Activated T-cell treated with anti-CD3 and anti-CD28 coated beads for 48 hours (primary cell): ENCODE measurements at regions not wholly inside any gene's neighbourhood (a gene's known extent, or its start where the extent isn't known, plus 50 kb on each side); places are given as distances from the start of the nearest gene placed in this dataset.

Source experiments
- DNase-seq: peaks from one replicate; pipeline ENCODE4 v3.0.0-alpha.2; 2020; ENCODE audit warnings: low read depth

- no peak for DNase-seq
These were observed 193.0 kb downstream of the URB2 start for GRCh38 chr1:229819091-229819490.

GRCh38 chr1:229822026-229822425 is 196.0 kb downstream of the URB2 start:
- DNase-seq, result no peak

DNA sequence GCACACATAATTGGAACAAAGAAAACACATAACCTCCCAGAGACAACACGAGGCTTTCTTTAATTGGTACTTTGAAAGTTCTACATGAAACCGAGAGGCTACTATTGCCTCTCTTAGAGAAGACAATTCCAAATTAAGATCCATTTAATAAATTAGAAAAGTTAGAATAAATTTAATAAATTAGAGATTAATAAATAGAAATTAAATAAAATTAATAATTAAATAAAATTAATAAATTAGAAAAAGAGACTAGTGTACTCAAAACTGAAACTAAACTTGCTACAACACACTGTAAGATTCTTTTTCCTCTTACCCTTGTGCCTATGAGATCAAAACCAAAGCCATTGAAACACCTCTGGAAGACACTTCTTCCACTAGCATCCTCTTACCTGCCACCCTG is 199.0 kb downstream of the URB2 start:
- no peak for DNase-seq

DNA sequence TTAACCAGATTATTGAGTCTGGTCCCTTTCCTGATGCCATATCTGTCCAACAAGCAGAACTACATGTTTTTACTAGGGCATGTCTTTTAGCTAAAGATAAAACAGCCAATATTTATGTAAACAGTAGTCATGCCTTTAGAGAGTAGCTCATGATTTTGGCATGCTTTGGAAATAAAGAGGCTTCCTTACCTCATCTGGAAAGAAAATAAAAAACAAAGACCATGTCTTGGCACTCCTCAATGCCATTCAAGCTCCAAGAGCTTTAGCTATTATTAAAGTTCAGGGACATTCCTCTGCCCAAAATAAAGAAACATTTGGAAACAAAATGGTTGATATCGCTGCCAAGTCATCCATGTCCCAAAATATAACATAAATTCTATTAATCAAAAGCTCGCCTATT is 202.4 kb downstream of the URB2 start:
- DNase-seq, result no peak

DNA sequence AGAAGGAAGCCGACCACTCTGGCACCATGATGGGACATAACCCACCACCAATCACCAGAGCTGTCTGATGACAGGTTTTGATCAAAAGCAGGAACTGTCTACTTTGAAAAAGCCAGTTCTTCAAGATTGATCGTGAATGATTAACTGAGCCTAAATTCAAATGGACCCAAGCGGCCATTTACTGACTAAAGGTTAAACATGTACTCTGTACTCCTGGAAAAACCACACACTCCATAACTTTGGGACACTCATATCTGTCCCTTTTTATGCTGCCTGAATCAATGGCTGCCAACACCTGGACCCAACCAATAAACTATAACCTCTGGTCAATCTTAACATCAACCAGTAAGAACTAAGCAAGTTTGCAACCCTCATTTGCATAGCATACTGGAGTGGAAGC is 206.6 kb downstream of the URB2 start:
- no peak for DNase-seq

DNA sequence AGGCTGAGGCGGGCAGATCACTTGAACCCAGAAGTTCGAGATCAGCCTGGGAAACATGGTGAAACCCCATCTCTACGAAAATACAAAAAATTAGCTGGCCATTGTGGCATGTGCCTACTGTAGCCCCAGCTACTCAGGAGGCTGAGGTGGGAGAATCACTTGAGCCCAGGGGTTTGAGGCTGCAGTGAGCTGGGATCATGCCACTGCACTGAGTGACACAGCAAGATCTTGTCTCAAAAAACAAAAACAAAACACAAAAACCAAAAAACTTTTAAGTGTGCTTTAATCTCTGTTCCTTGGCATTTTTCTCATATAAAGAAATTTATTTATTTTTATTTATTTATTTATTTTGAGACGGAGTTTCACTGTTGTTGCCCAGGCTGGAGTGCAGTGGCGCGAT is 208.2 kb downstream of the URB2 start:
- DNase-seq, result no peak

- DNase-seq, result no peak
These were observed 209.2 kb downstream of the URB2 start for GRCh38 chr1:229835226-229835625.

DNA sequence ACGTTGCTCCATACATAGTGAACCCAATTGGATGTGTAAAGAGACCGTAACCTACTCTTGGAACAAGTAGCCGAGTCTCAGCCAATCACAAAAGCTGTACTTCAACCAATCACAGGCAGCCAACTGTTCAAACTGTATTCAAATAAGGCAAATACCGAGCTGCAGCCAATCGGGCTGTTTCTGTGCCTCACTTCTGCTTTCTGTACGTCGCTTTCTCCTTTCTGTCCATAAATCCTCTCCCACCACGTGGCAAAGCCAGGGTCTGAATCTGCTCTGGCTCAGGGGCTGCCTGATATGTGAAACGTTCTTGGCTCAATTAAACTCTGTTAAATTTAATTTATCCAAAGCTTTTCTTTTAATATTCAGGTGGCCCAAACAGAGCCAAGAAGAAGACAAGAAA is 210.3 kb downstream of the URB2 start:
- no peak for DNase-seq

GRCh38 chr1:229838204-229838603 is 212.2 kb downstream of the URB2 start:
- no peak for DNase-seq

DNA sequence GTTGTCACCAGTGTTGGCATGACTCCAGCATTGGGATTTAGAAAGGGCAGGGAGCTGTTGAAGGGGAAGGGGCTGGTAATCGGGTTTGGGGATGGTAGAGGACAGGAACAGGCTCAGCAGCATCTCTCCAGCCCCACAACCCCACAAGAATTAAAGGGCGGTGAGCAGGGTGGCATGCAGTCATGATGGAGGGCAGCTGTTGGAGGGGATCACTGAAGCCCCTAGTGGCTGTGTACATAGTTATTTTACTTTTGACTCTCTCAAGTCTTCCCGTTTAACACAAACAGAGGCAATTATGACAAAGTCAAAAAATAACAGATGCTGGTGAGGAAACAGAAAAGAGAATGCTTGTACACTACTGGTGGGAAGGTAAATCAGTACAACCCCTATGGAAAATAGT is 213.8 kb downstream of the URB2 start:
- DNase-seq, result no peak

GRCh38 chr1:229841230-229841629 is 215.2 kb downstream of the URB2 start:
- DNase-seq, result no peak

DNA sequence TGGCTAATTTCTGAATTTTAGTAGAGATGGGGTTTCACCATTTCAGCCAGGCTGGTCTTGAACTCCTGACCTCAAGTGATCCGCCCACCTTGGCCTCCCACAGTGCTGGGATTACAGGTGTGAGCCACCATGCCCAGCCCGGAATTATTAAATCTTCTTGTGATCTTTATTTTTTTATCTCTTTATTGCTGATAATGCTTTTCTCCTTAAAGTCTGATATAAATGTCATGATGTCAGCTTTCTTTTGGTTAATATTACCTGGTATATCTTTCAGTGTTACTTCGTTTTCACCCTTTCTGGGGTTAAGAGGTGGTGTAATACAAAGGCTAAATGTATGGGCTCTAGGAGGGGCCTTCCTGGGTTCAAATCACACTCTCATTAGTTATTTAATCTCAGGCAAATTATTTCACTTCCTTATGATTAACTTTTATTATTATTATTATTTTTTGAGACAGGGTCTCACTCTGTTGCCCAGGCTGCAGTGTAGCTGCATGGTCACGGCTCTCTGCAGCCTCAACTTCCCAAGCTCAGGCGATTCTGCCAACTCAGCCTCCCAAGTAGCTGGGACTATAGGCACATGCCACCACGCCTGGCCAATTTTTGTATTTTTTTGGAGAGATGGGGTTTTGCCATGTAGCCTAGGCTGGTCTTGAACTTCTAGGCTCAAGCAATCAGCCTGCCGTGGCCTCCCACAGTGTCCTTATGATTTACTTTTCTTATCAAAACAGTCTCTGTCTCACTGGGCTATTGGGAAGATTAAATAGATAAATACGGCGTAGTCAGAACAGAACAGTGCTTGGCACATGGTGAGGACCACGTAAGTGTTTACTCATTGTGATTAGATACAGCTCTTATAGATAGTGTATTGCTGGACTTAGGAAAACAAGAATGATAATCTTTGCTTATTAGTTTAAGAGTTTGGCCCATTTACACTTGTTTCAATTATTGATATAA is 216.5 kb downstream of the URB2 start:
- DNase-seq, result no peak

DNA sequence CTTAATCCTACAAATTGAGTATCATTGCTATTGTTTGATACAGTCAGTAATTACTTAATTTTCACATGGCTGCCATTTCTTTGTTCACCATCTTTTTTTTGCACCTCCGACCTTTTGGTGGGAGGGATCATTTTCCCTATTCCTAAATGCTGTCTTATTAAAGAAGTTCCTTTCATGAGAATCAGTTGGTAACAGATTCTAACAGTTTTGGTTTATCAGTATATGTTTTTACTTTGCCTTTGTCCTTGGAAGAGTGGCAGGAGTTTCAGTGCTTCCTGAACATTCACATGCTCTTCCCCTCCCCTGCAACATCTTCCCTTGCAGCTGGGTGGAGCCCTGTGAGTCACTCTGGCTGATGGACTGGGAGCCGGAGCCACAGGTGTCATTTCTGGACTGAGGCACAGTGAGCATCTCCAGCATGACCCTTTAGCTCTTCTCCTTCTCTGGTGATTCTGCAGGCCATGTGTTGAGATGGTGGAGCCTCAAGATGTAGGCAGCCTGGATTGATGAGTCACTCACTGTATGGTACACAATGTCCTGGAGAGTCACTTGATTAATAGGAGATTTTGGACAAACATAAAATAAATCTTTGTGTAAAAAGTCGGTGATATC is 217.7 kb downstream of the URB2 start:
- no peak for DNase-seq

DNA sequence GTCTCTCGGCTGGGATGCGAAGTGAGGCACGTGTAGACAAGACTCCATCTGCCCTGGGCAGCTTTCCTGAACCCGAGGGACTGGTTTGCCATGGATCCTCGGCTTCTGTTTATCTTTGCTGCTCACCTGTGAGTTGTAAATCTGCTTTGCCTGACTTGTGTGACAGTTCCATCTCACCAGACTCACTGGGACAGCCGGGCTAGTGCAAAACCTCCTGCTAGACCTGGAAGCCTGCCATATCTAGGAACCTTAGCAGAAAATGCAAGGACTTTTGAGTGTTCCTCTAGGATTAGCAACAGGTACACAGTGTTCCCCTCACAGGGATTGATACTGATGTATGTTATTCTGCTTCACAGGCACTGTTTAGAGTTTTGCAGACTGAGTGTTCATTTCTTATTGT is 218.6 kb downstream of the URB2 start:
- no peak for DNase-seq

- DNase-seq, result no peak
These were observed 219.5 kb downstream of the URB2 start for GRCh38 chr1:229845410-229846138.

GRCh38 chr1:229846351-229846750 is 220.3 kb downstream of the URB2 start:
- DNase-seq, result no peak

DNA sequence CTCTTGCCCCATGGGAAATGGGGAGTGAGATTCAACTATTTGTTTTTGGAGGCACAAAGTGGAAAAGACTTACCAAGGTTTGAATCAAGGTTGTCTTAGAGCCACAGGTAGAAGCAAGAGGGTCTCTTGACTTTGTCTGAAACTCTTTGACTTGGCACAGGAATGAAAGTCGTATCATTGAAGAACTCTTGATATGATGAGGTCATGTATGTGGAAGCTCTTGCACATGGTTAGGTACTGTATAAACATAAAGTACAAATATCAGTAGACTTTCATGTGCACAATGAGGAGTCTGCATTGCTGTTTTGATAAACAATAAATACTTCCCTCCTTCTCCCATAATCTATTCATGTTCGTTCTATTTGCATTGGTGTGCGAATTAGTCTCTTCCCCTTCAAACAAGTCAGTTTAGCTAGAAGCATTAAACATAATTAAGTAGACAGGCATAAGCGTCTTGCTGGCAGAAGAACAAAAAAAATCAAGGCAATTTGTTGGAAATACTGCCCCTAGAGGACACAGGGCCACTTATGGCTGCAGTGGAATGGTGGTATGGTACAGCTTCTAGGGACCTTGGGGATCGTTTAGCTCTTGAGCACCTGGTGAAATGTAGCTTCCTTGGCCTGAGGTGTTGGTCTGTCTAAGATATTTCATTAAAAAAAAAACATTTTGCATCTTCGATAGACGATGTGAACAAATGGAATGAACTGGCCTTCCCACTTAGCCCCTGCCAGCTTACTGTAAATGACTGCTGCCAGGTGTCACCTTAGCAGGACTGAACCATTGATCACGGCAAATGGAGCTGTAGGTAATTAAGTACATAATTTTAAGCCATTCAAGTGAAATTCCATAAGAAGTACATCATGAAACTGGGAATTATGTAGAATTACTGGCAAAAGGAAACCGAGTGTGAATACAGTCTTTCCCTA is 218.0 kb upstream of the GALNT2 start:
- DNase-seq, result no peak

DNA sequence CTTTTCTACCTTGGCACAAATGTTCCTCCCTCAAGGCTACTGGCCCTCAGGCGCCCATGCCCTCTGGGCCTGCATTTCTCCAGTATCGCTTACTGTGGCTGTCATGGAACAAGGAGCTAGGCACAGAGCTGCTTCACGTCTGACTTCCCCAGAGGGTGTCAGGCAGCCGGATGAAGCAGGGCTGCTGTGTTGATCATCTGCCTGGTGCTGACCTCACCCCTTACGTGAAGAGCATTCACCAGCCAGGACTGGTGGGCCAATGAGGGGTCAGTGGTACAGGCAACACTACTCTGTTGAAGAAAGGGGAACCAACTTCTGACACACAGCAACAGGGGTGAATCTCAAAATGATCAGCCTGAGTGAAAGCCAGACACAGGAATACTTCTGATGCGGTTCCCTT is 215.5 kb upstream of the GALNT2 start:
- no peak for DNase-seq

GRCh38 chr1:229853751-229854150 is 213.3 kb upstream of the GALNT2 start:
- no peak for DNase-seq

DNA sequence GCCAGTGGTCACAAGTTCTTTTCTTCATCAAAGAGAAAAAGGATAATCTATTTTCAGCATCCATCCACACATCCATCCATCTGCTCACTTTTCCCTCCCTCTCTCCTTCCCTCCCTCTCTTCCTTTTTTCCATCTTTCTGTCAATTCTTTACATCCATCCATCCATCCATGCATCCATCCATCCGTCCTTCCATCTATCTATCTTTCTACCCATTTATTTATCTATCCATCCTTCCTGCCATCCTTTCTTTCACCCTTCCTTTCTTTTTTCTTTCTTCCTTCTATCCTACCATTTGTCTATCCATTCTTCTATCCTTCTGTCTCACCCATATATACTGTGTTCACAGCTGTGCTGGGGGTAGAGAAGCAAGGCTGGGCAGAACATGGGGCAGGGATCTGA is 212.4 kb upstream of the GALNT2 start:
- no peak for DNase-seq

DNA sequence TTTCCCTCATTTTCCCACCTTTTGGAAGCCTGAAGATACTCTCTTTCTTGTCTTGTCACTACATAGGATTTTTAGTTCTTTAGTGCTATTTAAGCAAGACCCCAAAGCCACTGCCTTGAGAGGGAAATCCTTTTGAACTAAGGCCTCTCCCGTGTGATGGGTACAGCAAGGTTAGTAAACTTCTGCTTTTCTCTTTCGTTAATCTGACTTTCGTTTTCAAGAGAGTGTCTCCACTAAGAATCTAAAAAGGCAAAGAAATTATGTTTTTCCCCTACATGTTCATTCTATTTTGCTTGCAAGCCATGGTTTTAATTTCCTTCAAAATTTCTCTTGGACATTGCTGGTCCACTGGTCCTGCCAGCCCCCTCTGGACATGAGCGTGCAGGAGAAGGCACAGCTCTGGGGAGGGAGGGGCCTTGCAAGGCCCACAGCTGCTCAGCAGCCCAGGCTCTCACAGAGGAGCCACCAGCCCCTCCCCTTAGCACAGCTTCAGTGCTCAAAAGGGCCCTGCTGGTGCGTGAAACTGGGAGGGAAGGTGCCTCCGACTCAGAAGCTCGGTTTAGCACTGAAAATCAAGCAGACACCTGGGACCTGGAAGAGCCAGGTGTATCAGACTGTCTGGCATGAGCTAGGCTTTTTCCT is 210.9 kb upstream of the GALNT2 start:
- DNase-seq, result no peak
